Activated gamma-delta T cell treated with Interleukin-2 at 50 U/mL for 16 hours (primary cell): ENCODE measurements at regions not wholly inside any gene's neighbourhood (a gene's known extent, or its start where the extent isn't known, plus 50 kb on each side); places are given as distances from the start of the nearest gene placed in this dataset.
"Not testable (repeated sequence)": the region's sequence is repeated elsewhere in the genome, so short reads cannot be mapped to it uniquely, and the experiment has no call there.

Experiments used
- DNase-seq: peaks from one replicate; pipeline ENCODE4 v3.0.0-alpha.2; 2020

DNA sequence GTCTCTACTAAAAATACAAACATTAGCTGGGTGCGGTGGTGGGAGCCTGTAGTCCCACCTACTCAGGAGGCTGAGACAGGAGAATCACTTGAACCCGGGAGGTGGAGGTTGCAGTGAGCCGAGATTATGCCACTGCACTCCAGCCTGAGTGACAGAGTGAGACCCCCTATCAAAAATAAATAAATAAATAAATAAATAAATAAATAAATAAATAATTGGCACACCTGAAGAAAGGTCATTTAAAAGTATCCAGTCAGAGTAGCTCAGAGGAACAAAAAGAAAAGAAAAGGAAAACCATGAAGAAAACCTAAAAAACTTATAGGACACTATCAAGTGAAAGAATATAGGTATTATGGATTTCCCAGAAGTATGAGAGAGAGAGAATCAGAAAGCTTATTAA is 330.1 kb upstream of the AR start:
- DNase-seq, result not testable (repeated sequence)

DNA sequence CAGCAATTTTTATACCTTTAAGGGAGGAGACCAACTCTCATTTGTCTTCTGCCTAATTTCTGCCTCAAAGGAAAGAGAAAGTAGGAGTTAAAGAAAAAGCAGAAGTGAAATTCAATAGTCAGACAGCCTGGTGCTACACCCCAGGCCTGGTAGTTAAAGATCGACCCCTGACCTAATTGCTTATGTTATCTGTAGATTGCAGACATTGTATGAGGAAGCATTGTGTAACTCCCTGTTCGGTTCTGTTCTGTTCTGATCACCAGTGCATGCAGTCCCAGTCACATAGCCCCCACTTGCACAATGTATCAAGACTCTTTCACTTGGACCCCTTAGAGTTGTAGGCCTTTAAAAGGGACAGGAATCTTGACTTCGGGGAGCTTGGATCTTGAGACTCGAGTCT is 335.9 kb upstream of the AR start:
- no peak for DNase-seq

DNA sequence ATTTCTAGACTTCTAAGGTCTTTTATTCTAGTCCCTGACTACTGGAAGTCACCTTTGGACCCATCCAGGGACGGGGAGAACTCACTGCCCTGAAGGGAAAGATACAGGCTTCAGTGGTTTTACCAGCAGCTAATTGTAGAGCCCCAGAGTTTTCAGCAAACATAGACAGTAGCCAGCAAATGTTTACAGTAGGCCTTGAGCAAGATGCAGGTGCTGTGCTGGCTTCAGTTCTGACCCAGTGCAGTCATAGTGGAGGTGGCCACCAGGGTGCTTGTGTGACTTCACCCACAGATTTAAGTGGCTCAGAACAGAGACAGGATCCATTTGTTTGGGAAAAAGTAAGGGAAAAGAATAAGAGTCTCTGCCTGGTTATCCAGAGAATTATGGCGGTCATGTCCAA is 384.4 kb upstream of the AR start:
- DNase-seq, result no peak

DNA sequence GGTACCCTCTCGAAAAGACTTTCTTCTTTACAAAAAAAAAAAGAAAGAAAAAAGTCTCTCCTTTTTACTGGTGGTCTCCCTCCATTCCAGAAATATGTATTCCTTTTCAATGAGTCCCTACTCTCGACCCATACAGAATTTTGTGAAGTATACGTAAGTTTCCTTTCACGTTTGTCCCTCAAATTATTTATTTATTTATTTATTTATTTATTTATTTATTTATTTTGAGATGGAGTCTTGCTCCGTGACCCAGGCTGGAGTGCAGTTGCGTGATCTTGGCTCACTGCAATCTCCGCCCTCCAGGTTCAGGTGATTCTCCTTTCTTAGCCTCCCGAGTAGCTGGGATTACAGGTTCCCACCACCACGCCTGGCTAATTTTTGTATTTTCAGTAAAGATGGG is 429.2 kb upstream of the AR start:
- DNase-seq, result no peak

DNA sequence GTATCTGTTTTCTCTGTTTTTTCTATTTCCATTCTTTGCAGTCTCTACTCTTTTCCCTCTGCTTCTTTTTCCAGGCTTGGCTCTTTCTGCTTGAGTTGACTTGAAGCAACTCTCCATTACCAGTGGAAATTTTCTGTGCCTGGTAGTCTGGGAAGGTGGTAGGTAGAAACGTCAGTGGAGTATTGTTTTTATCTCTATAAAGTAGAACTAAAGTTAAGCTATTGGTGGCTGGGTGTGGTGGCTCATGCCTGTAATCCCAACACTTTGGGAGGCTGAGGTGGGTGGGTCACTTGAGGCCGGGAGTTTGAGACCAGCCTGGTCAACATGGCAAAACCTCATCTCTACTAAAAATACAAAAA is 438.1 kb upstream of the AR start:
- DNase-seq, result no peak

DNA sequence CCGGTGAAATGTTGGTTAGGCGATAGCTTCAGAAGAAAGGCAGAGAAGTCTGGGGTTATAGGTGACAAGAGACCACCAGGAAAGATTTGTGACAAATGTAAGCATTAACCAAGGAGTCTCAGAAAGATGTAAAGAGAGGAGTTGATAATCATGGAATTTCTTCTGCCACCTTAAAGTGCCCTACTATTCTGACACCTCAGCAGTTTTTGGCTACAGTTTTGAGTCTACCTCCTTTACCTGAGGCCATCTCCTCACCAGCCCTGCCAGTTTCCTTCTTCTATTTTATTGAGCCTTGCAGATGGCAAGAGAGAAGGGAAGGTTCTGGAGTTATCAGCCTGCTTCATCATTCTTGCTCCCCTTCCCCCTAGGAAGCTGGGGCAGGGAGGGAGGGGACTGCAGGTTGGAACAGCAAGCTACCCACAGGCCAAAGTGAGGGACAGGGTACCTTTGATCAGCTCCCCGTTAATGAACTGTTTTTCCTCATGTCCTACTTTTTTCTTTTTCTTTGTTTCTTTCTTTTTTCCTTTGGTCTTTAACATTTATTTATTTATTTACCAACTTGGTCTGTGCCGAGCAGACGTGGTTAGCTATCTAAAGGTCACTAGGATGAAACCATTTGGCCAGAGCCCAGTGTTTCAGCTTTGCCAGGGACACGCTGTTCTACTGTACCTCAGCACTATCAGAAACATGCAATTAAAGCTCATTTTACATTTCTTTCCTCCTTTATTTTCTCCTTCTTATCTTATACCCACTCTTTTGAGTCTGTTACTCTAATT is 438.7 kb upstream of the AR start:
- DNase-seq, result no peak

DNA sequence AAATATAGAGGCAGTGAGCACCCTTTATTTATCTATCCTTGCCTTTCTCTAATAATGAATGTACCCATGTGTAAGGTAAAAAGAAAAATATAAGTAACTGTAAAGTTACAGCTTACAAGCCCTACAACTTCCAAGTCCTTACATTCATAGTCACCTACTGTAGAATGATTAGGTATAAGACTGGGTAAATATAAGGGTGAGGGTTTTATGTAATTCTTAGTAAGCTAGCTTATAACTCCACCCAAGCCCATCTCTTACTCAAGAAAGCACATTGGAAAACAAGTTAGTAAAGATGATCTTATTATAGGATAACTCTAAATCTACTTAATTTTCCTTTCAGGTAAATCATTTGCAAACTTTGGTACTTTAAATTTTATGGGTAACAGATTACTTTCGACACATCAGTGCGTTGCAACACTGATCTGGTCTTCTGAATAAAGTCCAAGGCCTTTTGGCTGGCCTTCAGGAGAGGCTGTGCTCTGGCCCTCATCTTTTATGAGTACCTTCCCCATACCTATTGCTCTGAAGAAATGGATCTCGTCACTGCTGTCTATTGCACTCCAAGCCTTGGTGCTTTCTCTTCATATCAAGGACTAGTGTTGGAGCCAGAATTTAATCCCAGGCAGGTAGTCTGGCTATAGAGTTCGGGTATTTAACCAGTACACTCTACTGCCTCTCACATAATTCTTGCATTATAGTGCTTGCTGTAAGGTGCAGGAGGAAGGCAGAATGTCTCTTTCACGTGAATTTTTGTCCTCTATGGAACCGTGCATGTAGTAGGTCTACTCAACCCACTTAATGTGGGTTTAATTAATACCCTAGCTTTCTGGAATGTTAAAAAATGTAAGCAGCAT is 443.6 kb upstream of the AR start:
- DNase-seq, result no peak

DNA sequence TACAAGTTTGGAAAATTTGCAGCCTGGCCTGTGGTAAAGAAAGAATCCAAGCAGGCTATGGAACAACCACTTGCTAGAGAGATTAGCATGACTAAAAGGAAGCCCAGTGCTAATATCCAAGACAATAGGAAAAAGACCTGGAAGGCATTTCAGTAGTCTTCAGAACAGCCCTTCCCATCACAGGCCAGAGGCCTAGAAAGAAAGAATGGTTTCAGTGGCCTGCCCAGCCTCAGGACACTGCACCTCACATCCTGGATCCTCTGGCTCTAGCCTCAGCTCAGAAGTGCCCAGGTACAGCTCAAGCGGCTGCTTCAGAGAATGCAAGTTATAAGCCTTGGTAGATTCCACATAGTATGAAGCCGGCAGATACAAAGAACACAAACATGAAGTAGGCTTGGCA is 449.8 kb upstream of the AR start:
- DNase-seq, result no peak

DNA sequence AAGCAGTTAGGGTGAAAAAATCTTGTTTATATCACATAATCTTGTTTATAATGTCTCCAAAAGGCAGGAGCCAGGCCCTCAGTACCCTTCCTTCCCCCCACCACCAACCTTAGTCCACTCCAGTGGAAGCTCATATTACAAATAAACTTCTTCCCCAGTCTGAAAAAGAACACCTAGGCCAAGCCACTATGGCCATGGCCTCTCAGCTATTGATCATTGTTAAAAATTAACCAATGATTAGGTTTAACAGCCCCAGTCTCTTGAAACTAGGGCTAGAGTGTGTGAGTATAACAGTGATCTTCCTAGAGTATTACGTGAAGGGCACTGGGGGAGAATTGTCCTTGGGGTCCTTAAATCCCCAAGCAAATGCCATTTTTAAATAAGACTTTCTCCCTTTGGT is 411.9 kb upstream of the EDA2R start:
- no peak for DNase-seq

DNA sequence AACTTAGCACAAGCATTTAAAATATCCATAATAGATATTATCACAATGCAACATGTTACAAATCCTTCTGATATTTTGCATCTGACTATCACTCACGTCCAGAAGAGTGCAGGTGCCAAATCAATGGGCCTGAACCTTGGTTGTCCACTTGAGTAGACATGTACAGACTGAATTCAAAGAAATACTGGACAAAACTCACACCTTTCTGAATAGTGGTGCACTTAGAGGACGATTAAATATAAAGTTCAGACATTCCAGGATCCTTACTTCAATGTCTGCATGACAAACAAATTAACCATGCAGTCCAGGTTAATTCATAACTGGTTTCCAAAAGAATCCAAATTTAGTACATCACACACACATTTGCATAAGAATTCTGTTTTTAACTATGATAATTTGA is 406.0 kb upstream of the EDA2R start:
- DNase-seq, result no peak

DNA sequence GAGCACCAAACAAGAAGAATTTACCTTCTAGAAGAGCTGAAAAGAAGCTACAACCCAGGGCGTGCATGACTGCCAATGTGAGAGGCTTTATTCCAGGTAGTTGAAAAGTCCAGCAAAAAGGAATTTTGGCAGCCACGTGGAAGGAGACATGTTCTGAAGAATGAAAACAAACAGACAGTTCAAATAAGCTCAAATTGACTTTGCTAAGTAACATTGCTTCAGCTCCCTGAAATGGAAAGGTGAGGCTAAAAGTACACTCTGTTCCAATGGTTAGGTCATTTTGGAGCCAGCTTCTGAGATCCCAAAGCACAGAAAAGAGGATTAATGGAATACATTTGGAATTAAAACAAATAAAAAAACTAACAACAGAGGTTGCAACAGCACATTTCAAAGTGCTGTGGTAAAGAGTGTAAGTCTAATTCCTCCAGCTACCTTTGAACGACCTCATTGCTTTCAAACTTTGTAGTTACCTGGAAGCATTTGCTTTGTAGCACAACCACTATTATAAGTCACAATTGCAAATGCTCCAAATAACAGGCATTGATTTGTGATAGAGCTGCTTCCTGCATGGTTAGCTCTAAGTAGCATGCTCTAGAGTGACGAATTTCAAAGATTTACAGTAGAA is 405.3 kb upstream of the EDA2R start:
- no peak for DNase-seq

DNA sequence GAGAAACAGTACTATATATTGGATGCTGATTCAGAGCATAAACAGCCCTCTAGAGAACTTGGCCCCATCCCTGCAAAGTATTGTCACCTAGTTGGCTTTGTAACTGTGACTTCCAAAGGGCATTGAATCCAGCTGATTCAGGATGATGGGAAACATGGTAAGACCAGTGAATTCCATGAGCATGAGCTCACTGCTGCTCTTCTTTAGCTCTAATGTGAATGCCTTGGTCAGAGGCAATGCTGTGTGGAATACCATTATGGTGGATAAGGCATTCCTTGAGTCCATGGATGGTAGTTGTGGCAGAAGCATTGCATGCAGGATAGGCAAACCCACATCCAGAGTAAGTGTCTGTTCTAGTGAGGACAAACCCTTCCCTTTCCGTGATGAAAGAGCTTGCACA is 365.6 kb upstream of the EDA2R start:
- DNase-seq, result no peak

DNA sequence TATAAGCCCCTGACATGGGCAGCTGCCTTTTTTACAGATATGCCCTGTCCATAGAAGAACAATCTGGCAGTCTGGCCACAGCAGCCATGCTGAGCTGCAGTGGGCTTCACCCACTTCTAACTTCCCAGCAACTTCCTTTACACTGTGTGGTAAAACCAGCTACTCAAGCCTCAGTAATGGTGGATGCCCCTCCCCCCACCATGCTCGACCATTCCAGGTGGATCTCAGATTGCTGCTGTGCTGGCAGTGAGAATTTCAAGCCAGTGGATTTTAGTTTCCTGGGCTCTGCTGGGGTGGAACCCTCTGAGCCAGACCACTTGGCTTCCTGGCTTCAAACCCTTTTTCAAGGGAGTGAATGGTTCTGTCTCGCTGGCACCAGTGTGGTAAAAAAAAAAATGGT is 355.9 kb upstream of the EDA2R start:
- DNase-seq, result no peak

DNA sequence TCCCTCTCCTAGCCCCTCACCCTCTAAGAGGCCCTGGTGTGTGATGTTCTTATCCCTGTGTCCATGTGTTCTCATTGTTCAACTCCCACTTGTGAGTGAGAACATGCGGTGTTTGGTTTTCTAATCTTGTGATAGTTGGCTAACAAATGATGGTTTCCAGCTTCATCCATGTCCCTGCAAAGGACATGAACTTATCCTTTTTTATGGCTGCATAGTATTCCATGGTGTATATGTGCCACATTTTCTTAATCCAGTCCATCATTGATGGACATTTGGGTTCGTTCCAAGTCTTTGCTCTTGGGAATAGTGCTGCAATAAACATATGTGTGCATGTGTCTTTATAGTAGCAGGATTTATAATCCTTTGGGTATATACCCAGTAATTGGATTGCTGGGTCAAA is 353.2 kb upstream of the EDA2R start:
- not testable (repeated sequence) for DNase-seq

DNA sequence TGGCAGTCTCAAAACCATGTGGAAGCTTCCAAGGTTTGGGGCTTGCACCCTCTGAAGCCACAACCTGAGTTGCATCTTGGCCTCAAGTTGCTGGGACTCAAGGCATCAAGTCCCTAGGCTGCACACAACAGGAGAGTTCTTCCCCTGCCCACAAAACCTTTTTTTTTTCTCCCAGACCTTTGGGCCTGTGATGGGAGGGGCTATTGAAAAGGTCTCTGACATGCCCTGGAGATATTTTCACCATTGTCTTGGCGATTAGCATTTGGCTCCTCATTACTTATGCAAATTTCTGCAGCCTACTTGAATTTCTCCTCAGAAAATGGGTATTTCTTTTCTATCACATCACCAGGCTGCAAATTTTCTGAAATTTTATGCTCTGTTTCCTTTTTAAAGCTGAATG is 349.5 kb upstream of the EDA2R start:
- DNase-seq, result no peak

DNA sequence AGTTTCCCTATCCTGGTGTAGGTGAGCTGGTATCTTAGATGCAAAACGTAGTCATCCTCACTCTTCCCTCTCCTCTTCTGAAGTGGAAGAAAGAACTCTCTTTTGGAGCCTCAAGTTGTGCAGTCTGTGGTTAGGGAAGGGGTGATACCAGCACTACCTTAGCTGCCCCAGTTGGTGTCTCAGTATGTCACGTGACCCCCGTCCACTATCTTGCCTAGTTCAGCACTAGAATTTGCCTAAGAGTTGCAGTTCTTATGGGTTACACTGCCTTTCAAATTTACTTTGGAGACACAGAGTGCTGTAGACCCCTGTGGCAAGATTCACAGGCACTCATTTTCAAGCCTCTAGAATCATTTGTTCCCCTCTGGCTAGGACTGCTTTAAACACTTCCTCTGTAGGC is 322.8 kb upstream of the EDA2R start:
- DNase-seq, result no peak

DNA sequence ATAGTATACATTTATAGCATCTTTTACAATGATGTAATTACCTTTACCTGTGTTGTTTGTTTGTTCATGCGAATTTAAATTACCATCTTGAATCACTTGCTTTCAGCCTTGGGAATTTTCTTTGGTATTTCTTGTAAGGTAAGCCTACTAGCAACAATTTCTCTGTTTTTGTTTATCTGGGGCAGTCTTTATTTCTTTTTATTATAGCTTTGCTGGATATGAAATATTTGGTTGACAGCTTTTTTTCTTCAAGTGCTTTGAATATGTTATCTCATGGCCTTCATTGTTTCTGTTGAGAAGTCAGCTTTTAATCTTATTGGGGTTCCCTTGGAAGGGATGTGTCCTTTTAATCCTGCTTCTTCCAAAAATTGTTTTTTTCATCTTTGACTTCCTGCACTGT is 292.8 kb upstream of the EDA2R start:
- no peak for DNase-seq

DNA sequence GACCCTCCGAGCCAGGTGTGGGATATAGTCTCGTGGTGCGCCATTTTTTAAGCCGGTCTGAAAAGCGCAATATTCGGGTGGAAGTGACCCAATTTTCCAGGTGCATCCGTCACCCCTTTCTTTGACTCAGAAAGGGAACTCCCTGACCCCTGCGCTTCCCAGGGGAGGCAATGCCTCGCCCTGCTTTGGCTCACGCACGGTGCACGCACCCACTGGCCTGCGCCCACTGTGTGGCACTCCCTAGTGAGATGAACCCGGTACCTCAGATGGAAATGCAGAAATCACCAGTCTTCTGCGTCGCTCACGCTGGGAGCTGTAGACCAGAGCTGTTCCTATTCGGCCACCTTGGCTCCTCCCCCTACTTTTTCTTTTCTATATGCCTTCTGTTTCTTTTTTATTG is 291.6 kb upstream of the EDA2R start:
- not testable (repeated sequence) for DNase-seq

DNA sequence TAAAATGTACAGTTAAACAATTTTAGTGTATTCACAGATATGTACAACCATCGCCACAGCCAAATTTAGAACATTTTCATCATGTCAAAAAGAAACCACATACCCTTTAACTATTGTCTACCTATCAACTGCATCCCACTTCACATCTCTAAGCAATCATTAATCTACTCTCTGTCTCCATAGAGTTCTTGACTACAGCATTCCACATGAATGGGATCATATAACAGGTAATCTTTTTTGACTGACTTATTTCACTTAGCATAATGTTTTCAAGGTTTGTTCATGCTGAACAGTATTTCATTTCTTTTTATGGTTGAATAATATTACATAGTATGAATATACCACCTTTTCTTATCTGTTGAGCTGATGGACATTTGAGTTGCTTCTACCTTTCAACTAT is 281.4 kb upstream of the EDA2R start:
- DNase-seq, result no peak

DNA sequence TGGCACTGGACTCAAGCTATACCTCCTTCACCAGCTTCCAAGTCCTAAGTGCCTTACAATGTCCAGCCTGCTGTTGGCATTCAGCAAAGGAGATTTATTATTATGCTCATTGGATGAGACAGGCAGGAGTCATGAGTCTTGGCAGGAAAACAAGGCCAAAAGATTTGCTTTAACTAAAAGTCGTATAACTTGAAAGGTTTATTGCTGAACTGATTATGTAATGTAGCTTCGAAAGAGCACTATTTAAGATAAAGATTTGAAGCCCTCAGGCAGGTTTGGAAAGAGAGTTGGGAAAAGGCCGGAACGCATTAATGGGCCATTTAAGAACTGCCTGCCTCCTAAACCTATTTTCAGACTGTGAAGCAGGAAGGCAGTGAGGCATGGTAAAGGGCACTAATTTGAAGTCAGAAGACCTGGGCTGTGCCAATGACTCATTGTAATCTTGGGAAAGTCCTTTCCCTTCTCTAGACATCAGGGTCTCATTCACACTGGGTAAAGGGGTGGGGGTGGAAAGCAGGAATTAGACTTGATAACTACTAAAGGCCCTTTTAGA is 280.5 kb upstream of the EDA2R start:
- DNase-seq, result no peak

DNA sequence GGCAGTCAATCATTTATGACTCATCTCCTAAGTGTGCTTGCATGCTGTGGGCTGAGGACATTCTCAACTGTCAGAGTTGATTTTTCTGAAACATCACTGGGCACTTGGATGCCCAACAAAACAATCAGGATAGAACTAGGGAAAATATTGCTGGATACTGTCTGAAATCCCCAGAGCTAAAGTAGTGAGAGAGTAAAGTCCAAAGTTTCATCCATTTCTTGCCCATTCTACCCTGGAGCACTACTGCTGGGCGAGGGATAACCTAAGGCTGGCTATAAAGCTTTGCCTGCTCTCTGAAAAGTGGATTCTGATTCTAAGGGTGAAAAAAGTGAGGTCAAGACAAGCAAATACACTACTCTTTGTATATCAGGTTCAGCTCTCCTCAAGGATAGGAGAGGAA is 279.6 kb upstream of the EDA2R start:
- no peak for DNase-seq

DNA sequence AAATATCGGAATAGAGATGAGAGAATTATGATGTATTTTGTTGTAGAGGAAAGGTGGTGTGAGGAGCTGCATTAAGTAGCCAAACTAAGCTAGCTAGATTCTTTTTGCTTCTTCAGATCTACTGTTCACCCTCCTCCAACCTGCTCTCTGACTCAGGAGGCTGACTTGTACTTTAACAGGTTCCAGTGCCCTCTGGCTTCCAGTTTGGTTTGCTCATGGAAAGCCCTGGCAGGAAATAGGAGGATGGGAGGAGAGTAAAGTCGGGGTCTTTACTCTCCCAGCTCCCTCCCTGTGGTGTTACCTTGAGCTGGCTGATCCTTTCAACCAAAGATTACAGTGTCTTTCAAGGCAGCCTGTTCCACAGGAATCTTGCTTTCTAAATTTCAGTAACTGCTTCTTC is 277.0 kb upstream of the EDA2R start:
- DNase-seq, result no peak

DNA sequence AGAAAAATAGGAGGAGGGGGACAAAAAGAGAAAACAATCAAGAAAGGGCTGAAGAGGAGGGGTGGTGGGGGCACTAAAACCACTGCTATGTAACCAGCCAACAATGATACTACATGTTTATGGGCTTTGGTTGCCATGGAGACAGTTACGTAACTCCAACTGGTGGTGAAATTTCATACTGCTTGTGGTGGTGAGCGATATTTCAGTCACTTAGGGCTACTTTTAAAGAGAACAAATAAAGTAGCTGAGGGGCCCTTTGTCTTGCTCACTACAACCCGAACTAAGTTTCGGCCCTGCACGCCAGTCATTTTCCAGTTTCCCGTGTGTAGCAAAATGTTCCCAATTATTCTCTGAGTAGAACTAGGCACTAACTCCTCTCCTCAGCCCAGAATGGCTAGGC is 275.2 kb upstream of the EDA2R start:
- DNase-seq, result no peak

DNA sequence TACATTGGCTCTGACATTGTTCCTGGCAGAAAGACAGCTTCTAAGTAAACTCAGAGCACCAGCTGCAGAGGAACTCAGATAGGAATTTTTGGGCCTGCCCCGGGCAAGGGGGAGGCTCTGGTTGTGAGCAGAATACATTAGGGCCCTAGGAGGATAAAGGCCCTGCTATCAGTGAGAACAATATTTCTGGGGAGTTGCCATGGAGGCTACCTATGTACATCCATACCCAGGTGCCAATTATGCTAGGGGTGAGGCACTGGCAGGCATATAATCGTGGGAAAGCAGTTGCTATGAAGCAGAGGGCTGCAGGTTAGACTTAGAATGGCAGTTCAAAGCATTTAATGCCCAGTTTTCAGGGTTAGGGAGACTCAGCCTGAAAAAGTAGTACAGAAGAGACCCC is 273.5 kb upstream of the EDA2R start:
- no peak for DNase-seq
